ENCODE measurements at regions not wholly inside any gene's neighbourhood (a gene's known extent, or its start where the extent isn't known, plus 50 kb on each side); places are given as distances from the start of the nearest gene placed in this dataset.
"Not testable (repeated sequence)": the region's sequence is repeated elsewhere in the genome, so short reads cannot be mapped to it uniquely, and the experiment has no call there.

DNA sequence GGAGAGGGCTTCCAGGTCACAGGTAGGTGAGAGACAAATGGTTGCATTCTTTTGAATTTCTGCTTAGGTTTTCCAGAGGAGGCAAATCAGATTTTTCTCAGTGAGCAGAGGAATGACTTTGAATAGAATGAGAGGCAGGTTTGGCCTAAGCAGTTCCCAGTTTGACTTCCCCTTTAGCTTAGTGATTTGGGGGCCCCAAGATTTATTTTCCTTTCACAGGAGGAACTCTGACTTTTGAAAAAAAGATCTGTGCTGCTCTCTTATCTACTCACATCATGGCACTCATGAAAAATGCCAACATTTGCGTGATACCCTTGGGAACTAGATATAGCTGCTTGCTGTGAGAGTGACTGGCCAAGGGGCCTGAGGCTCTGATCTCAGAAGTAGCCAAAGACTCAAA is 58.0 kb upstream of the EVL start:
- Histone ChIP-seq H3K27ac (no peak overlapping the region), H3K27me3 (no peaks in the 10 kb centered on the region), H3K4me3 (no peak overlapping the region), H3K4me1 (no peaks in the 10 kb centered on the region), H3K36me3 (no peaks in the 10 kb centered on the region), H3K9me3 (peaks cover 0 to 14% of the 10 kb centered on the region in 2 donors)
- TF ChIP-seq POLR2AphosphoS5 (IDR thresholded peaks at IDR 0.05) = no peak
- TF ChIP-seq, protein P1, sequence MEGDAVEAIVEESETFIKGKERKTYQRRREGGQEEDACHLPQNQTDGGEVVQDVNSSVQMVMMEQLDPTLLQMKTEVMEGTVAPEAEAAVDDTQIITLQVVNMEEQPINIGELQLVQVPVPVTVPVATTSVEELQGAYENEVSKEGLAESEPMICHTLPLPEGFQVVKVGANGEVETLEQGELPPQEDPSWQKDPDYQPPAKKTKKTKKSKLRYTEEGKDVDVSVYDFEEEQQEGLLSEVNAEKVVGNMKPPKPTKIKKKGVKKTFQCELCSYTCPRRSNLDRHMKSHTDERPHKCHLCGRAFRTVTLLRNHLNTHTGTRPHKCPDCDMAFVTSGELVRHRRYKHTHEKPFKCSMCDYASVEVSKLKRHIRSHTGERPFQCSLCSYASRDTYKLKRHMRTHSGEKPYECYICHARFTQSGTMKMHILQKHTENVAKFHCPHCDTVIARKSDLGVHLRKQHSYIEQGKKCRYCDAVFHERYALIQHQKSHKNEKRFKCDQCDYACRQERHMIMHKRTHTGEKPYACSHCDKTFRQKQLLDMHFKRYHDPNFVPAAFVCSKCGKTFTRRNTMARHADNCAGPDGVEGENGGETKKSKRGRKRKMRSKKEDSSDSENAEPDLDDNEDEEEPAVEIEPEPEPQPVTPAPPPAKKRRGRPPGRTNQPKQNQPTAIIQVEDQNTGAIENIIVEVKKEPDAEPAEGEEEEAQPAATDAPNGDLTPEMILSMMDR (IDR thresholded peaks at IDR 0.05) = no peak
- no peak for TF ChIP-seq POLR2A (IDR thresholded peaks at IDR 0.05)
- no peak for TF ChIP-seq EP300 (IDR thresholded peaks at IDR 0.05; ENCODE audit: low read depth)
- intact Hi-C loops (cut with DNase I; ENCODE audit: low total_unique reads) = no loop called here
- 80% methylated on average over 1 of the region's 1 CpG; no CpG with 5 or more reads in 1 of the 2 donors for WGBS, 2 donors (ENCODE audit: low coverage in 1 of 2)
- in situ Hi-C loops (cut with MboI; ENCODE audit: low pct_ligation_motif_present in 1 of 4, low pct_unique_long_range_greater_than_20kb in 1 of 4, low sequenced_read_pairs in 3 of 4) = no loop called here
- no peak for DNase-seq

DNA sequence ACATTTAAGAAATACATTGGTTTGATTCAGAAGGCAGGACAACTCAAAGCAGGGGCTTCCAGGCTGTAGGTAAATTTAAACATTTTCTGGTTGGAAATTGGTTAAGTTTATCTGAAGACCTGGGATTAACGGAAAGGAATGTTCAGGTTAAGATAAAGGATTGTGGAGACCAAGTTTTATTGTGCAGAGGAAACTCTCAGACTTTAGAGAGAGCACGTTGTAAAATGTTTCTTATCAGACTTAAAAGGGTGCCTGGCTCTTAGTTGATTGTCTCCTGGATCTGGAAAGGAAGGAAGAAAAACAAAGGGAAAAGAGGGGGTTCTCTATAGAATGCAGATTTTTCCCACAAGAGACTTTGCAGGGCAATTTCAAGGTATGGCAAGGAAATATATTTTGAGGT is 55.4 kb upstream of the EVL start:
- H3K27ac ChIP-seq; H3K4me1 ChIP-seq; H3K36me3 ChIP-seq; H3K9me3 ChIP-seq; H3K27me3 ChIP-seq; in situ Hi-C loops (cut with MboI; ENCODE audit: low pct_ligation_motif_present in 1 of 4, low pct_unique_long_range_greater_than_20kb in 1 of 4, low sequenced_read_pairs in 3 of 4); H3K4me3 ChIP-seq; intact Hi-C loops (cut with DNase I; ENCODE audit: low total_unique reads); DNase-seq: not testable (repeated sequence)
- WGBS, 2 donors (ENCODE audit: low coverage in 1 of 2) = 35 to 39% methylated on average over 2 of the region's 2 CpGs

DNA sequence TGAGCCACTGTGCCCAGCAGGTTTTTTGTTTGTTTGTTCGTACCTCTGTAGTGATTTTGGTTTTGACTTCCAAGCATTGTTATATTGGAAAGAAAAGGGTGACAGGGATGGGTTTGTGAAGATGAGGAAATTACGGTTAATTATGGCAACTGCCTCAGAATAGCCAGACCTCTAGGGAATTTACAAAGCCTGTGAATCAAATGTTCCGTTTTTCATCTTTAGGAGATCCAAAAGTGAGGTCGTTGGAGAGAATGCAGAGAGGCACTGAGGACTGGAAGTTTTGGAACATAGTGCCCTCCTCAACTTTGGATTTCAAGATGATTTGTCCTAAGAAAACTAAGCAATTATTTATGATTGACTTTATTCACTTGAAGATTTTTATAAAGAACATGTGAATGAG is 54.5 kb upstream of the EVL start:
- 39 to 63% methylated on average over 3 to 4 of the region's 4 CpGs for WGBS, 2 donors (ENCODE audit: low coverage in 1 of 2)
- no peak for DNase-seq
- in situ Hi-C loops (cut with MboI; ENCODE audit: low pct_ligation_motif_present in 1 of 4, low pct_unique_long_range_greater_than_20kb in 1 of 4, low sequenced_read_pairs in 3 of 4) (no loop called here), intact Hi-C loops (cut with DNase I; ENCODE audit: low total_unique reads) (no loop called here)
- H3K4me1 ChIP-seq = no peaks in the 10 kb centered on the region
- no peaks in the 10 kb centered on the region for H3K9me3 ChIP-seq
- no peaks in the 10 kb centered on the region for H3K27me3 ChIP-seq
- no peak overlapping the region for H3K4me3 ChIP-seq
- TF ChIP-seq POLR2AphosphoS5 (IDR thresholded peaks at IDR 0.05) (no peak), EP300 (IDR thresholded peaks at IDR 0.05; ENCODE audit: low read depth) (no peak), POLR2A (IDR thresholded peaks at IDR 0.05) (no peak)
- TF ChIP-seq, protein P1 (IDR thresholded peaks at IDR 0.05) = no peak
- H3K36me3 ChIP-seq = no peaks in the 10 kb centered on the region
- no peak overlapping the region for H3K27ac ChIP-seq

DNA sequence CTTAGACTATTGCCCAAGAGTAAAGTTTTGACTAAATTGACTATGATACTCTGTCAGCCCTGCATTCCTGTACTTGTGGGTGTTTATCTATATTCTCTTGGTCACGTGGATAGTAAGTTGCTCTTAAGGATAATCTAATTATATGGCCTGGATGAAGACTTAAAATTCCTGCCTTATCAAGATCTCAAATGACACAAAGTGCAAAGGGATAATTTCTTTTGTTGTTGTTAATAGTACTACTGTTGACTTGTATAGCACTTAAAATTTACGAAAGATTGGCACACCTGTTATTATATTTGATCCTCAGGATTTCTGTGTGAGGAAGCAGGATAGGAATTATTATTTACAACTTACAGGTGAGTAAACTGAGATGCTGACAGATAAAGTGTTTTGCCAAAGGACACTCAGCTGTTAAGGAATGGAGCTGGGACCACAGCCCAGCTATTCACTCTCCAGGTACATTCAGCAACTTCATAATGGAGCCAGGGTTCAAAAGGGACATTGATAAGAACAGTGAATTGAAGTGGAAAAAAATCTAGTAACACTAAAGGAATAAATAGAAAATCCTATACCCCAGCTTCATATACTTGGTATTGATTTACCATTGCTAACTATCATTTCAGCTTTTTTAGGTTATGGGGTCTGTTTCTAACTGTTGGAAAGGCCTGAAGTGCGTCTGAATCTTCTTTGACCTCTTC is 53.4 kb upstream of the EVL start:
- Histone ChIP-seq H3K9me3 (no peaks in the 10 kb centered on the region), H3K27me3 (no peaks in the 10 kb centered on the region), H3K36me3 (no peaks in the 10 kb centered on the region), H3K4me3 (no peak overlapping the region), H3K4me1 (no peaks in the 10 kb centered on the region), H3K27ac (no peak overlapping the region)
- in situ Hi-C loops (cut with MboI; ENCODE audit: low pct_ligation_motif_present in 1 of 4, low pct_unique_long_range_greater_than_20kb in 1 of 4, low sequenced_read_pairs in 3 of 4) (no loop called here), intact Hi-C loops (cut with DNase I; ENCODE audit: low total_unique reads) (no loop called here)
- TF ChIP-seq POLR2A (IDR thresholded peaks at IDR 0.05) = no peak
- TF ChIP-seq POLR2AphosphoS5 (IDR thresholded peaks at IDR 0.05) = no peak
- TF ChIP-seq EP300 (IDR thresholded peaks at IDR 0.05; ENCODE audit: low read depth) = no peak
- TF ChIP-seq, protein P1 (IDR thresholded peaks at IDR 0.05) = no peak
- no peak for DNase-seq
- 60 to 81% methylated on average over 2 to 3 of the region's 3 CpGs for WGBS, 2 donors (ENCODE audit: low coverage in 1 of 2)
